ENCODE measurements at regions not wholly inside any gene's neighbourhood (a gene's known extent, or its start where the extent isn't known, plus 50 kb on each side); places are given as distances from the start of the nearest gene placed in this dataset.

- H3K4me3 Mint-ChIP-seq (ENCODE audit: unreplicated experiment): no peak overlapping the region
- H3K36me3 Mint-ChIP-seq (ENCODE audit: unreplicated experiment): no peaks in the 10 kb centered on the region
- no peak for TF ChIP-seq CTCF (IDR thresholded peaks at IDR 0.05)
- H3K27ac Mint-ChIP-seq (ENCODE audit: unreplicated experiment): no peak overlapping the region
- H3K4me1 Mint-ChIP-seq (ENCODE audit: unreplicated experiment): no peaks in the 10 kb centered on the region
- DNase-seq (ENCODE audit: extremely low spot score, unreplicated experiment): no peak
- no peaks in the 10 kb centered on the region for H3K9me3 Mint-ChIP-seq (ENCODE audit: unreplicated experiment)
- peaks cover 17% of the 10 kb centered on the region for H3K27me3 Mint-ChIP-seq (ENCODE audit: unreplicated experiment)
These were observed 358.9 kb upstream of the ETAA1 start for GRCh38 chr2:67038195-67038594.

GRCh38 chr2:67039058-67039457 lies 358.1 kb upstream of the ETAA1 start:
- no peak for TF ChIP-seq CTCF (IDR thresholded peaks at IDR 0.05)
- no peak for DNase-seq (ENCODE audit: extremely low spot score, unreplicated experiment)
- no peaks in the 10 kb centered on the region for H3K4me1 Mint-ChIP-seq (ENCODE audit: unreplicated experiment)
- H3K4me3 Mint-ChIP-seq (ENCODE audit: unreplicated experiment): no peak overlapping the region
- no peaks in the 10 kb centered on the region for H3K36me3 Mint-ChIP-seq (ENCODE audit: unreplicated experiment)
- peaks cover 9% of the 10 kb centered on the region for H3K27me3 Mint-ChIP-seq (ENCODE audit: unreplicated experiment)
- no peaks in the 10 kb centered on the region for H3K9me3 Mint-ChIP-seq (ENCODE audit: unreplicated experiment)
- H3K27ac Mint-ChIP-seq (ENCODE audit: unreplicated experiment): no peak overlapping the region

GRCh38 chr2:67039517-67040103 lies 357.5 kb upstream of the ETAA1 start:
- Mint-ChIP-seq H3K27ac (ENCODE audit: unreplicated experiment) (no peak overlapping the region), H3K4me1 (ENCODE audit: unreplicated experiment) (no peaks in the 10 kb centered on the region), H3K9me3 (ENCODE audit: unreplicated experiment) (no peaks in the 10 kb centered on the region), H3K4me3 (ENCODE audit: unreplicated experiment) (no peak overlapping the region), H3K36me3 (ENCODE audit: unreplicated experiment) (no peaks in the 10 kb centered on the region), H3K27me3 (ENCODE audit: unreplicated experiment) (peaks cover 6% of the 10 kb centered on the region)
- DNase-seq (ENCODE audit: extremely low spot score, unreplicated experiment): no peak
- TF ChIP-seq CTCF (IDR thresholded peaks at IDR 0.05): no peak

GRCh38 chr2:67041051-67041450 lies 356.1 kb upstream of the ETAA1 start:
- Mint-ChIP-seq H3K4me1 (ENCODE audit: unreplicated experiment) (no peaks in the 10 kb centered on the region), H3K9me3 (ENCODE audit: unreplicated experiment) (no peaks in the 10 kb centered on the region), H3K27ac (ENCODE audit: unreplicated experiment) (no peak overlapping the region), H3K36me3 (ENCODE audit: unreplicated experiment) (no peaks in the 10 kb centered on the region), H3K4me3 (ENCODE audit: unreplicated experiment) (no peak overlapping the region), H3K27me3 (ENCODE audit: unreplicated experiment) (peaks cover 6% of the 10 kb centered on the region)
- TF ChIP-seq CTCF (IDR thresholded peaks at IDR 0.05): no peak
- DNase-seq (ENCODE audit: extremely low spot score, unreplicated experiment): no peak

- TF ChIP-seq CTCF (IDR thresholded peaks at IDR 0.05): no peak
- Mint-ChIP-seq H3K27ac (ENCODE audit: unreplicated experiment) (no peak overlapping the region), H3K27me3 (ENCODE audit: unreplicated experiment) (peaks cover 12% of the 10 kb centered on the region), H3K36me3 (ENCODE audit: unreplicated experiment) (no peaks in the 10 kb centered on the region), H3K9me3 (ENCODE audit: unreplicated experiment) (no peaks in the 10 kb centered on the region), H3K4me3 (ENCODE audit: unreplicated experiment) (no peak overlapping the region), H3K4me1 (ENCODE audit: unreplicated experiment) (no peaks in the 10 kb centered on the region)
- DNase-seq (ENCODE audit: extremely low spot score, unreplicated experiment): no peak
These were observed 353.2 kb upstream of the ETAA1 start for GRCh38 chr2:67043781-67044478.
